Osteocyte (in vitro differentiated cells): ENCODE measurements at regions not wholly inside any gene's neighbourhood (a gene's known extent, or its start where the extent isn't known, plus 50 kb on each side); places are given as distances from the start of the nearest gene placed in this dataset.

Experiments
- DNase-seq: peaks from one replicate; pipeline ENCODE4 v3.0.0; 2021; ENCODE audit warnings: mixed read lengths; ENCODE audit not compliant: unreplicated experiment; ENCODE audit errors: extremely low spot score
- H3K27ac Mint-ChIP-seq: one replicate; pipeline ENCODE4 v1.8.0; 2021; ENCODE audit warnings: mild to moderate bottlenecking, mixed read lengths; ENCODE audit not compliant: unreplicated experiment
- H3K27me3 Mint-ChIP-seq: one replicate; pipeline ENCODE4 v1.8.0; 2021; ENCODE audit warnings: mixed read lengths; ENCODE audit not compliant: unreplicated experiment
- H3K36me3 Mint-ChIP-seq: one replicate; pipeline ENCODE4 v1.8.0; 2021; ENCODE audit warnings: mixed read lengths; ENCODE audit not compliant: unreplicated experiment
- H3K4me1 Mint-ChIP-seq: one replicate; pipeline ENCODE4 v1.8.0; 2021; ENCODE audit warnings: mixed read lengths; ENCODE audit not compliant: unreplicated experiment
- H3K4me3 Mint-ChIP-seq: one replicate; pipeline ENCODE4 v1.8.0; 2021; ENCODE audit warnings: mild to moderate bottlenecking, moderate library complexity, mixed read lengths; ENCODE audit not compliant: unreplicated experiment
- H3K9me3 Mint-ChIP-seq: one replicate; pipeline ENCODE4 v1.8.0; 2021; ENCODE audit warnings: mixed read lengths; ENCODE audit not compliant: unreplicated experiment
- TF ChIP-seq, protein P1 (sequence below): fragments of 200-600 bp; sonication (generic); IDR thresholded peaks from 2 replicates; pipeline ENCODE4 v1.5.0; 2021; ENCODE audit warnings: antibody characterized with exemption, mild to moderate bottlenecking, moderate library complexity

DNA sequence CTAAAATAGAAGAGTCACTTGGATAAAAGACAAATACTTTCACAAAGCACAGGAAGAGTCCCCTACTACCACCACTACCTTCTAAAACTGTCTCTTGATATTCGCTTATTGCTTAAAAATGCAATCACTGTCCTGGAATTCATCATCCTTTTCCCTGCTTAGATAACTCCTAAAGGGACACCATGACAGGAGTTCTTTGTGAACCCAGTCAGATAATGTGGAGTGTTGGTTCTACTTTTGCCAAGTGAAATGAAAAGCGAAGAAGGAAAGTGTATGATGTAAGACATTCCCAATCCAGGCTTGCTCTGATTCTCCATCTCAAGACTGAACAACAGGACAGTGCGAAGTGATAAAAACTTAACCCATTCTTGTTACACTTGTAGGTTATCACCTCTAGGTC is 103.0 kb downstream of the MTERF1 start:
- H3K27ac Mint-ChIP-seq: no peak overlapping the region

DNA sequence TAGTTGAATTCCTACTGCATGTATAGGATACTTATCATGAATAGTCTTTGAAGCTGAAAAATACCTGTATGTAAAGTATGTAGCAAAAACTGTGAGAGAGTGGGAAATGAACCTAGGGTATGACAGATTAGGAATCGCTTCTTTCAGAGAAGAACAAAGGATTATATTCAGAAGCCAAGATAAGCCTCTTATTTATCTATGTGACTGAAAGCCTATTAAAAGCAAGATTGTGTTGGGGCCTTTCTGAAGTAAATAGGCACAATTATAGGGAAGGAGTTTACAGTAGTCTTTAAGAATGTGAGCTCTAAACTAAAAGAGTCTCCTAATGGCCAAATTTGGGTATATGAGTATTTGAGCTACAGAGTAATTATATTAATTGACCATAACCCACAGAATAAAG is 102.1 kb downstream of the MTERF1 start:
- H3K9me3 Mint-ChIP-seq: peaks cover 5% of the 10 kb centered on the region
- H3K4me3 Mint-ChIP-seq: no peak overlapping the region
- H3K36me3 Mint-ChIP-seq: peaks cover 2% of the 10 kb centered on the region
- TF ChIP-seq, protein P1, sequence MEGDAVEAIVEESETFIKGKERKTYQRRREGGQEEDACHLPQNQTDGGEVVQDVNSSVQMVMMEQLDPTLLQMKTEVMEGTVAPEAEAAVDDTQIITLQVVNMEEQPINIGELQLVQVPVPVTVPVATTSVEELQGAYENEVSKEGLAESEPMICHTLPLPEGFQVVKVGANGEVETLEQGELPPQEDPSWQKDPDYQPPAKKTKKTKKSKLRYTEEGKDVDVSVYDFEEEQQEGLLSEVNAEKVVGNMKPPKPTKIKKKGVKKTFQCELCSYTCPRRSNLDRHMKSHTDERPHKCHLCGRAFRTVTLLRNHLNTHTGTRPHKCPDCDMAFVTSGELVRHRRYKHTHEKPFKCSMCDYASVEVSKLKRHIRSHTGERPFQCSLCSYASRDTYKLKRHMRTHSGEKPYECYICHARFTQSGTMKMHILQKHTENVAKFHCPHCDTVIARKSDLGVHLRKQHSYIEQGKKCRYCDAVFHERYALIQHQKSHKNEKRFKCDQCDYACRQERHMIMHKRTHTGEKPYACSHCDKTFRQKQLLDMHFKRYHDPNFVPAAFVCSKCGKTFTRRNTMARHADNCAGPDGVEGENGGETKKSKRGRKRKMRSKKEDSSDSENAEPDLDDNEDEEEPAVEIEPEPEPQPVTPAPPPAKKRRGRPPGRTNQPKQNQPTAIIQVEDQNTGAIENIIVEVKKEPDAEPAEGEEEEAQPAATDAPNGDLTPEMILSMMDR: no peak
- peaks cover 32% of the 10 kb centered on the region for H3K27me3 Mint-ChIP-seq
- DNase-seq: no peak
- H3K4me1 Mint-ChIP-seq: peaks cover 6% of the 10 kb centered on the region
- no peak overlapping the region for H3K27ac Mint-ChIP-seq

More for the DNA sequence above, 103.0 kb downstream of the MTERF1 start:
- DNase-seq: no peak
- H3K36me3 Mint-ChIP-seq: peaks cover 2% of the 10 kb centered on the region
- TF ChIP-seq, protein P1: no peak
- H3K9me3 Mint-ChIP-seq: peaks cover 5% of the 10 kb centered on the region
- H3K27me3 Mint-ChIP-seq: peaks cover 24% of the 10 kb centered on the region
- H3K4me3 Mint-ChIP-seq: no peak overlapping the region
- peaks cover 6% of the 10 kb centered on the region for H3K4me1 Mint-ChIP-seq

DNA sequence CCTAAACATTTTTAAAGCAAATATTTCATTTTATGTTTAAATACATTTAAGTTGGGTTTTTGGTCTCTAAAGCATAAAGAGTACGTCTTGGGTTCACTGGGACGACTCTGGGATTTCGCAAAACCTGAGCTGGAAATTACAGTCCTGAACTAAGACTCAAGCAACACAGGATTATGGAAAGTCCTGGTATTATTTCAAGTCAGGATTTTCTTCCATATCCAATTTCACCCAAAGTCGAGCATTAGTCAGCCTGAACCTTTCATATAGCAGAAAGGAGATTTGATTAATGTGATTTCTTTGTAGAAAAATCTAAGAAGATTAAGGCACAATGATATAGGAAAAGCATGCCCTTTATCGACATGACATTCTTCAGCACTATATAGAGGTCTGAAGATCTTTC is 100.0 kb downstream of the MTERF1 start:
- Mint-ChIP-seq H3K36me3 (peaks cover 2% of the 10 kb centered on the region), H3K4me1 (peaks cover 6% of the 10 kb centered on the region), H3K27ac (no peak overlapping the region), H3K9me3 (peaks cover 5% of the 10 kb centered on the region), H3K4me3 (no peak overlapping the region), H3K27me3 (peaks cover 32% of the 10 kb centered on the region)
- DNase-seq: no peak
- TF ChIP-seq, protein P1: no peak

DNA sequence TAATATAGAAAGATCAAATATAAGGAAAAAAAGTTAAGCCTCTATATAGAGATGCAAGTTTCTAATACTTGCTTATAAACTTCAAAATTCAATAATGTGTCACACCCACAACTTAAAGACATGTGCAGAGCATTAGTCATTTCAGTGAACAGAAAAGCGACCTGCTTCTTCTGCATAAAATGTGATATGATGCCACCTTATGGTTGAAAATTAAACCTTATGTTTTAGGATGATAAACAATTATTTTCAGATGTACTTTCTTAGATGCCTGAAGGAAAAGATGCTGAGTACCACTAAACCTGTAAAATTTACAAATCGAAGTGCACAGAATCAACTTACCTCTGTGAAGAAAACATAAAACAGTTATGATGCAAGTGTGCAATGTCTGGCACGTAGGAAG is 96.0 kb downstream of the MTERF1 start:
- TF ChIP-seq, protein P1: peak; percentile 70
- Mint-ChIP-seq H3K9me3 (no peaks in the 10 kb centered on the region), H3K36me3 (no peaks in the 10 kb centered on the region), H3K4me1 (peaks cover 3% of the 10 kb centered on the region), H3K27ac (no peak overlapping the region), H3K27me3 (peaks cover 24% of the 10 kb centered on the region), H3K4me3 (no peak overlapping the region)
- DNase-seq: no peak

DNA sequence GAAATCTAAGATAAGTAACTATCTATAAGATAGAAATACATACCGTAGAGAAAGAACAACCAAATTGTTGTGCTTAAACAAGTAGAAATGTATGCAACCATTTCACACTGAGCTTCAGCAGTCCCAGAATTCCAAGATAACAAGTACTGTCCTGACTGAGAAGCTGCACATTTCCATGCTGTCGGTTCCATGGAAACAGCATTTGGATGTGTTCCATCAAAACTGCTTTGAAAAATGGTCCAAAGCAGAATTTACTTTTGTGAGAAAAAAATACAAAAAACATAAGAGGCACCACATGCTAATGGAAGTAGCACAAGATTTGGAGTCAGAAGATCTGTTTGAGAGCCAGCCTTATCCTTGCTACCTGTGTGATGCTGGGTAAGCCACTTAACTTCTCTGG is 92.6 kb downstream of the MTERF1 start:
- DNase-seq: no peak
- H3K4me1 Mint-ChIP-seq: peaks cover 3% of the 10 kb centered on the region
- H3K27me3 Mint-ChIP-seq: peaks cover 18% of the 10 kb centered on the region
- TF ChIP-seq, protein P1: no peak
- H3K27ac Mint-ChIP-seq: no peak overlapping the region
- H3K4me3 Mint-ChIP-seq: no peak overlapping the region
- no peaks in the 10 kb centered on the region for H3K36me3 Mint-ChIP-seq
- no peaks in the 10 kb centered on the region for H3K9me3 Mint-ChIP-seq
